C4-2B (cell line): ENCODE measurements at regions not wholly inside any gene's neighbourhood (a gene's known extent, or its start where the extent isn't known, plus 50 kb on each side); places are given as distances from the start of the nearest gene placed in this dataset.

ENCODE experiments used
- H3K27ac ChIP-seq: fragments of 450-650 bp; 2 replicates; pipeline ENCODE4 v1.5.1; 2017
- CTCF ChIP-seq: fragments of 450-650 bp; conservative IDR thresholded peaks from 2 replicates; pipeline ENCODE4 v1.5.1; 2017; ENCODE audit warnings: mild to moderate bottlenecking
- ZFX ChIP-seq: fragments of 450-650 bp; IDR thresholded peaks from 2 replicates; pipeline ENCODE4 v1.6.1; 2017

- TF ChIP-seq CTCF = no peak
- no peak for TF ChIP-seq ZFX
- H3K27ac ChIP-seq = no peak overlapping the region
Measured at GRCh38 chr15:39144051-39144450, 436.8 kb upstream of the THBS1 start.

DNA sequence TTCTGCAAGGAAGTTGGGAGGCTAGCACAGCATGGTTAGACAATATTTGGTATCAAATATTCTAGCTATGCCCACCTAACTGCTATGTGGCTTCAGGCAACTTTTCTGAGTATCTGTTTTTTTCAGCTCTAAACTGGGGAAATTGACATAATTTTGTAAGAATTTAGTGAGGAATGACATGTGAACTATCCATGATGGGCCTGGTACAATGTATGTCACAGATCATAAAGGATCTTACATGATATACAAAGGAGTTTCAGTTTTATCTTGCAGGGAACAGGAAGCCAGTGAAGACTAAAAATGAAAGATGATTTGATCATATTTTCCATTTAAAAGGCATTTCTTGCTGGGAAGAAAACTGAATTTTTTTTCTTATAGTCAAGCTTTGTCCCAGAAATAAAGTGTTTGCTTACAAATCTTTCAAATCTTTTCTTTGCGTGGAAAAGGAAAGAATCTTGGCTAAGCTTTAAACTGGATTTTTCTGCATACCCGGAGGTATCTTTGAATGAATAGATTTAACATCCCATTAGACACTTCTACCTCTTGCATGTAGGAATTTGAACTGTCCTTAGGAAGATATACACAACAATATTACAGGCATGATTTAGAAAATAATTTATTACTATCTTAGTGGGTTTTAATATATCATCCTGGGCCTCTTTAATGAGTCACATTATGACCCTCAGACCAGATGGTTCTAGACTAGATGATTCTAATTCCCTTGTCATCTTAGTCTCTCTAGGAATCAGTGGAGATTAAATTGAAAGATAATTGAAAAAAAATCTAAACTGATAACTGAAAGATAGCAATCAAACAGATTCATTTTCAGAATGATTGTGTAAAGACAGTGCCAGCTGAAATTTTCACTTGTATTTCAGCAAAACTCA lies 436.0 kb upstream of the THBS1 start:
- no peak for TF ChIP-seq ZFX
- H3K27ac ChIP-seq = no peak overlapping the region

- TF ChIP-seq CTCF = no peak
- no peak for TF ChIP-seq ZFX
- H3K27ac ChIP-seq = no peak overlapping the region
Measured at GRCh38 chr15:39145854-39146625, 434.8 kb upstream of the THBS1 start.

DNA sequence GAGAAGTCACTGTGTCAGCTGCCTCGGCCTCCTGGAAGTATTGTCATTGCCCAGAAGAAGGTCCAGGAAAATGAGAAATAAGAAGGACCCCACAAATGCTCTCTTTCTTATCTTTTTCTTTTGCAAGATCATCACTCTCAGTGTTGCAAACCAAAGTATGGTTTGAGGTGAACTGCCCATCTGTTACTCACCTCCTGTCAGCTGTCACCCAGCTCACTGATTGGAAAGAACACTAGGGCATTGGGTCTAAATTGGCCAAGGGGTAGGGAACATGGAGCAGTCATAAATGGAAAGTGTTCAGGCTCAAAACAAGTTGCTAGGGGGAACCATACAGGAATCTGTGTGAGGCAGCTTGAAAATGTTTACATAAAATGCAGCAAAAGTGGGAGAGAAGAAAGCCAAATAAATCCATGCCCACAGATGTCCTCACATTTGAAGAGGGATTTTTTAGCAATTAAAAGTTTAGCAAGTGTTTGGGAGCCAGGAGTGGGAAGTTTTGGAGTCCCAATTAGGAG lies 431.2 kb upstream of the THBS1 start:
- TF ChIP-seq CTCF (no peak), ZFX (no peak)
- H3K27ac ChIP-seq = no peak overlapping the region

DNA sequence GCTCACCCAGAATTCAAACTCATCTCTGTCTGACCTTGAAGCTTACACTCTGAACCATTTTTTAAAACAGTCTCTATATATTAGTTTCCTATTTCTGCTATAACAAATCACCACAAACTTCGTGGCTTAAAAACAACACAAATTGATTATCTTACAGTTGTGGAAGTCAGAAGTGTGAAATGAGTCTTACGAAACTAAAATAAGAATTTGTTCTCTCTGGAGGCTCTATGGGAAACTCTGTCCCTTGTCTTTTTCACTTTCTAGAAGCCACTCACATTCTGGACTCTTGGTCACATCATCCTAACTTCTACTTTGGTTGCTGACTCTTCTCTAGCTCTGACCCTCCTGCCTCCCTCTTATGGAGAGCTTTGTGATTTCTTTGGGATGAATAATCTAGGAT lies 429.3 kb upstream of the THBS1 start:
- H3K27ac ChIP-seq = no peak overlapping the region
- TF ChIP-seq CTCF (no peak), ZFX (no peak)

DNA sequence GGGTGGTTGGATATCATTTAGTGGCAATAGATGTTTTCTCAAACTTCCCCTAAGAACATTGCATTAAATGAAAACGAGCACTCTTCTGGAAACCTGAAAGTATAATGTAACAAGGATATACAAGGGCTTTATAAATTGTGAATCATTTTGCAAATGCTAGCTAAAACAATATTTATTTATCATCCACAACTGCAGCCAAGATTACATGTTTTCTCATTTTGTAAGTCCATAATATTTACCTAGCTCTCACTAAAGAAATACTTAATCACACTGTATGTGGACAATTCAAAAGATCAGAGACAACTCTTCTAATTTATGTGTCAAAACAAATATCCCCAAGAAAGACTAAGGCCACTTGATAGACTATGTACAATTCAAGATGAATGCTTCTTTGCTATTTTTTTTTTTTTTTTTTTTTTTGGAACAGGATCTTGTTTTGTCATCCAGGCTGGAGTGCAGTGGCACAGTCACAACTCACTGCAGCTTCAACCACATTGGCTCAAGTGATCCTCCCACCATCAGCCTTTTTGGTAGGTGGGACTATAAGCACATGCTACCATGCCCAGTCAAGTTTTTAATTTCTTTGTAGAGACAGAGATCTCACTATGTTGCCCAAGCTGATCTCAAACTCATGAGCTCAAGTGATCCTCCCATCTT lies 427.7 kb upstream of the THBS1 start:
- TF ChIP-seq CTCF (no peak), ZFX (no peak)
- H3K27ac ChIP-seq = no peak overlapping the region

DNA sequence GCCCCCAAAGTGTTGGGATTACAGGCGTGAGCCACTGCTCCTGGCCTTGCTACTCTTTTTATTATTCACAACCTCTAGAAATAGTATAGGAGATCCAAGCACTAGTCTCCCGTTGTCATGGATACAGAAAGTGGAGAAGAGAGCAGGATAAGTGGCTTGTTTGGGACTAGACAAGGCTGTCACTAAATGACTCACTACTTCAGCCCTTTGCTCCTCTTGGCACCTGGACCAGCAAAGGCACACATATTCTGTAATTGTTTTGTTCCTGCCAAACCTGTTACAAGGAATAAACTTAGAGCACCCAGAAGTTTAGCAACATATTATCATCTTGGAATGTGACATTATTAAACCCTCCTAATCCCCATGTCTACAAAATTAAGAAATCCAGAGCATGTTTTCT lies 427.2 kb upstream of the THBS1 start:
- TF ChIP-seq CTCF = no peak
- TF ChIP-seq ZFX = no peak
- no peak overlapping the region for H3K27ac ChIP-seq
